Kidney (tissue), 13 donors: ENCODE measurements at regions not wholly inside any gene's neighbourhood (a gene's known extent, or its start where the extent isn't known, plus 50 kb on each side); places are given as distances from the start of the nearest gene placed in this dataset.

Experiments used
- DNase-seq, 5 donors: peaks; one replicate each; pipeline ENCODE4 v3.0.0-alpha.2; 2013 to 2020
- FAIRE-seq: peaks from 2 replicates; lab custom pipeline; 2012; peaks lifted over from hg19 to GRCh38; lab: Jason Lieb, UNC
- H3K27ac ChIP-seq, 2 donors: one replicate each; pipeline ENCODE4 v1.7.0; 2013; ENCODE audit warnings: low read depth in 2 of 2, low read length in 2 of 2, inconsistent platforms in 1 of 2
- H3K27me3 ChIP-seq: one replicate; pipeline ENCODE4 v1.7.1; 2013; ENCODE audit warnings: low read length, inconsistent platforms; ENCODE audit not compliant: control insufficient read depth, insufficient read depth
- H3K36me3 ChIP-seq, 3 donors: one replicate each; pipeline versions ENCODE4 v1.7.0 to v1.7.1; 2013; ENCODE audit warnings: low read length in 3 of 3, control low read depth in 1 of 3, inconsistent platforms in 1 of 3; ENCODE audit not compliant: insufficient read depth in 3 of 3, control insufficient read depth in 2 of 3
- H3K4me1 ChIP-seq, 3 donors: one replicate each; pipeline versions ENCODE4 v1.7.0 to v1.7.1; 2013; ENCODE audit warnings: low read length in 3 of 3, inconsistent platforms in 1 of 3, low read depth in 1 of 3; ENCODE audit not compliant: control insufficient read depth in 2 of 3, insufficient read depth in 2 of 3
- H3K4me3 ChIP-seq, 3 donors: one replicate each; pipeline versions ENCODE4 v1.7.0 to v1.8.1; 2013; ENCODE audit warnings: low read length in 3 of 3, control low read depth in 1 of 3, inconsistent platforms in 1 of 3
- H3K9ac ChIP-seq, 3 donors: one replicate each; pipeline versions ENCODE4 v1.7.0 to v1.7.1; 2013; ENCODE audit warnings: low read length in 3 of 3, control low read depth in 1 of 3, inconsistent platforms in 1 of 3
- H3K9me3 ChIP-seq, 3 donors: one replicate each; pipeline versions ENCODE4 v1.7.0 to v1.7.1; 2013; ENCODE audit warnings: low read length in 3 of 3, control low read depth in 1 of 3, inconsistent platforms in 1 of 3; ENCODE audit not compliant: control insufficient read depth in 2 of 3, insufficient read depth in 1 of 3
- intact Hi-C: fragments of 100-400 bp; cut with DNase I; formaldehyde crosslinking; loops from one replicate; pipeline ENCODE4 v1.11.1; 2022
- TF ChIP-seq, protein P1 (sequence below): IDR thresholded peaks from 3 replicates; pipeline ENCODE4 v1.5.1; 2012; ENCODE audit warnings: mild to moderate bottlenecking, moderate library complexity, borderline replicate concordance; ENCODE audit not compliant: insufficient read depth; ENCODE audit errors: extremely low read depth
- donor health status: control.
- donor health status: control.
- donor health status: control.
- donor health status: control.
- donor health status: control.
- donor health status: DM: yes; HTN: yes; CAD: no.
- donor health status: Normal renal cell carcinoma (clear cell type).

DNA sequence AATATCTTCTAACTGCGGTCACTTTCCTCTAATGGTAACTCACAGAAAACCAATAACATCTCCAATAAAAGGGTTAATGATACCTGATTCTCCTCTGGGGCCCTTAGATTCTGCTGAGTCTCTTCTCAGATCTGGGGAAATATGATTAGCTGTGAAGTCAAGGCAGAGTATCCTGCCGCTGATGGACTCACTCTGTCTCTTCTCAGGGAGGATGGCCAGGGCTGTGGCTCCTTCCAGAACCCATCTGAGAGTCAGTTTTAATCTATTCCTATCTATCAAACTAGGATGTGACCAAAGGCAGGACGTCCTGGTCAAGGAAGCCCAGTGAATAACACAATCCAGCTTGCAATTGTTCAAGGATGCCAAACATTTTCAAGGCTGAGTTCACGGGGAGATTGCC lies 109.8 kb downstream of the SLC10A2 start:
- Histone ChIP-seq H3K4me1 (no peaks in the 10 kb centered on the region), H3K36me3 (no peaks in the 10 kb centered on the region), H3K27ac (no peak overlapping the region), H3K9ac (no peak overlapping the region), H3K9me3 (no peaks in the 10 kb centered on the region), H3K4me3 (no peak overlapping the region), H3K27me3 (no peaks in the 10 kb centered on the region)
- TF ChIP-seq, protein P1, sequence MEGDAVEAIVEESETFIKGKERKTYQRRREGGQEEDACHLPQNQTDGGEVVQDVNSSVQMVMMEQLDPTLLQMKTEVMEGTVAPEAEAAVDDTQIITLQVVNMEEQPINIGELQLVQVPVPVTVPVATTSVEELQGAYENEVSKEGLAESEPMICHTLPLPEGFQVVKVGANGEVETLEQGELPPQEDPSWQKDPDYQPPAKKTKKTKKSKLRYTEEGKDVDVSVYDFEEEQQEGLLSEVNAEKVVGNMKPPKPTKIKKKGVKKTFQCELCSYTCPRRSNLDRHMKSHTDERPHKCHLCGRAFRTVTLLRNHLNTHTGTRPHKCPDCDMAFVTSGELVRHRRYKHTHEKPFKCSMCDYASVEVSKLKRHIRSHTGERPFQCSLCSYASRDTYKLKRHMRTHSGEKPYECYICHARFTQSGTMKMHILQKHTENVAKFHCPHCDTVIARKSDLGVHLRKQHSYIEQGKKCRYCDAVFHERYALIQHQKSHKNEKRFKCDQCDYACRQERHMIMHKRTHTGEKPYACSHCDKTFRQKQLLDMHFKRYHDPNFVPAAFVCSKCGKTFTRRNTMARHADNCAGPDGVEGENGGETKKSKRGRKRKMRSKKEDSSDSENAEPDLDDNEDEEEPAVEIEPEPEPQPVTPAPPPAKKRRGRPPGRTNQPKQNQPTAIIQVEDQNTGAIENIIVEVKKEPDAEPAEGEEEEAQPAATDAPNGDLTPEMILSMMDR: no peak
- intact Hi-C loops: no loop called here
- no peak for FAIRE-seq
- no peak for DNase-seq

- H3K4me3 ChIP-seq: no peak overlapping the region
- H3K9me3 ChIP-seq: no peaks in the 10 kb centered on the region
- no peak for FAIRE-seq
- intact Hi-C loops: no loop called here
- no peaks in the 10 kb centered on the region for H3K27me3 ChIP-seq
- H3K27ac ChIP-seq: no peak overlapping the region
- no peak overlapping the region for H3K9ac ChIP-seq
- no peak for DNase-seq
- H3K4me1 ChIP-seq: no peaks in the 10 kb centered on the region
- H3K36me3 ChIP-seq: no peaks in the 10 kb centered on the region
- TF ChIP-seq, protein P1: no peak
These were observed 108.5 kb downstream of the ERCC5 start for GRCh38 chr13:102954350-102954749.

DNA sequence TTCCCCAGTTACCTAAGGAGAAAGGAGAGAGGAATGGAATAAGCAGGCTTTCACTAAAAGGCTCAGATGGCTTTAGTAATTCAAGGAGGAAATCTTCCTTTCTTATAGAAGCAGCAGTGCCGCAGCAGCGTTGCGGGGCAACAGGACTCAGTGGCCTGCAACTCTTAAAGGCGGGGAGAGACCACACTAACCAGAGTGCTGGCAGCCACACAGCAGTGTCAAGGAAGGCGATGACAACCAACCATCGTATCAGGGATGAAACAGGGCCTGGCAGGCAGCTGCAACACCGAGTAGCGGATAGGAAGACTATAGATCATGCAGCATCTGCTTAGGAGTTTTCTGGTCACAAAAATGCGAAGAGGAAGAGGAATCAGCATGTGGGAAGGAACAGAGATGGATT lies 106.0 kb downstream of the ERCC5 start:
- no peak overlapping the region for H3K27ac ChIP-seq
- no peaks in the 10 kb centered on the region for H3K36me3 ChIP-seq
- DNase-seq (no peak), FAIRE-seq (no peak)
- H3K4me3 ChIP-seq: no peak overlapping the region
- intact Hi-C loops: no loop called here
- TF ChIP-seq, protein P1: no peak
- no peaks in the 10 kb centered on the region for H3K27me3 ChIP-seq
- H3K9me3 ChIP-seq: no peaks in the 10 kb centered on the region
- H3K4me1 ChIP-seq: no peaks in the 10 kb centered on the region
- H3K9ac ChIP-seq: no peak overlapping the region

- no peaks in the 10 kb centered on the region for H3K27me3 ChIP-seq
- no peaks in the 10 kb centered on the region for H3K36me3 ChIP-seq
- H3K4me3 ChIP-seq: no peak overlapping the region
- H3K9ac ChIP-seq: no peak overlapping the region
- FAIRE-seq (no peak), DNase-seq (no peak)
- no peaks in the 10 kb centered on the region for H3K9me3 ChIP-seq
- no peak overlapping the region for H3K27ac ChIP-seq
- intact Hi-C loops: no loop called here
- H3K4me1 ChIP-seq: no peaks in the 10 kb centered on the region
- TF ChIP-seq, protein P1: no peak
These were observed 102.0 kb downstream of the ERCC5 start for GRCh38 chr13:102947745-102948405.
